IPS DF 4.7 (cell line): ENCODE measurements at regions not wholly inside any gene's neighbourhood (a gene's known extent, or its start where the extent isn't known, plus 50 kb on each side); places are given as distances from the start of the nearest gene placed in this dataset.
"Not testable (repeated sequence)": the region's sequence is repeated elsewhere in the genome, so short reads cannot be mapped to it uniquely, and the experiment has no call there.

Source experiments
- DNase-seq: peaks from one replicate; pipeline ENCODE4 v3.0.0-alpha.2; 2013; ENCODE audit warnings: low spot score; ENCODE audit errors: extremely low read depth

GRCh38 chr10:109809954-109810353 is 113.4 kb downstream of the XPNPEP1 start:
- DNase-seq, result not testable (repeated sequence)

GRCh38 chr10:109801191-109801590 is 122.1 kb downstream of the XPNPEP1 start:
- DNase-seq, result not testable (repeated sequence)

- no peak for DNase-seq
These were observed 132.7 kb downstream of the XPNPEP1 start for GRCh38 chr10:109790647-109791046.

- DNase-seq, result no peak
These were observed 139.1 kb downstream of the XPNPEP1 start for GRCh38 chr10:109784236-109784635.

- no peak for DNase-seq
These were observed 140.0 kb downstream of the XPNPEP1 start for GRCh38 chr10:109783286-109783685.

- no peak for DNase-seq
These were observed 142.3 kb downstream of the XPNPEP1 start for GRCh38 chr10:109780997-109781396.

- no peak for DNase-seq
These were observed 144.3 kb downstream of the XPNPEP1 start for GRCh38 chr10:109778993-109779392.

GRCh38 chr10:109774121-109774440 is 149.2 kb downstream of the XPNPEP1 start:
- no peak for DNase-seq

GRCh38 chr10:109773288-109774120 is 149.8 kb downstream of the XPNPEP1 start:
- DNase-seq, result no peak

GRCh38 chr10:109770663-109771062 is 152.6 kb downstream of the XPNPEP1 start:
- DNase-seq, result no peak

GRCh38 chr10:109769966-109770365 is 153.3 kb downstream of the XPNPEP1 start:
- no peak for DNase-seq

- no peak for DNase-seq
These were observed 157.5 kb downstream of the XPNPEP1 start for GRCh38 chr10:109765838-109766237.

- DNase-seq, result no peak
These were observed 160.8 kb downstream of the XPNPEP1 start for GRCh38 chr10:109762555-109762954.

- DNase-seq, result not testable (repeated sequence)
These were observed 165.6 kb downstream of the XPNPEP1 start for GRCh38 chr10:109757670-109758069.

GRCh38 chr10:109746861-109747260 is 176.4 kb downstream of the XPNPEP1 start:
- DNase-seq, result no peak

GRCh38 chr10:109744020-109744419 is 179.3 kb downstream of the XPNPEP1 start:
- no peak for DNase-seq

GRCh38 chr10:109743574-109743973 is 179.7 kb downstream of the XPNPEP1 start:
- DNase-seq, result no peak

GRCh38 chr10:109743146-109743545 is 180.2 kb downstream of the XPNPEP1 start:
- DNase-seq, result no peak

- no peak for DNase-seq
These were observed 181.6 kb downstream of the XPNPEP1 start for GRCh38 chr10:109741712-109742111.

GRCh38 chr10:109740436-109740835 is 182.9 kb downstream of the XPNPEP1 start:
- DNase-seq, result no peak

- no peak for DNase-seq
These were observed 185.7 kb downstream of the XPNPEP1 start for GRCh38 chr10:109737626-109738025.

GRCh38 chr10:109737009-109737408 is 186.3 kb downstream of the XPNPEP1 start:
- no peak for DNase-seq

GRCh38 chr10:109735776-109736175 is 187.5 kb downstream of the XPNPEP1 start:
- DNase-seq, result no peak
